ENCODE measurements at regions not wholly inside any gene's neighbourhood (a gene's known extent, or its start where the extent isn't known, plus 50 kb on each side); places are given as distances from the start of the nearest gene placed in this dataset.

GRCh38 chr6:23584134-23584763 lies 541.8 kb upstream of the NRSN1 start:
- DNase-seq (ENCODE audit: low spot score), result no peak

- no peak for DNase-seq (ENCODE audit: low spot score)
Measured at GRCh38 chr6:23587582-23587981, 538.4 kb upstream of the NRSN1 start.

- no peak for DNase-seq (ENCODE audit: low spot score)
Measured at GRCh38 chr6:23589811-23590210, 536.2 kb upstream of the NRSN1 start.

GRCh38 chr6:23590498-23591126 lies 535.4 kb upstream of the NRSN1 start:
- DNase-seq (ENCODE audit: low spot score), result no peak

- no peak for DNase-seq (ENCODE audit: low spot score)
Measured at GRCh38 chr6:23591761-23592160, 534.3 kb upstream of the NRSN1 start.

- DNase-seq (ENCODE audit: low spot score), result no peak
Measured at GRCh38 chr6:23600118-23600517, 525.9 kb upstream of the NRSN1 start.

- DNase-seq (ENCODE audit: low spot score), result no peak
Measured at GRCh38 chr6:23601811-23602345, 524.1 kb upstream of the NRSN1 start.

- no peak for DNase-seq (ENCODE audit: low spot score)
Measured at GRCh38 chr6:23608931-23609435, 517.0 kb upstream of the NRSN1 start.

- DNase-seq (ENCODE audit: low spot score), result no peak
Measured at GRCh38 chr6:23611776-23612381, 514.1 kb upstream of the NRSN1 start.

GRCh38 chr6:23618366-23618765 lies 507.6 kb upstream of the NRSN1 start:
- DNase-seq (ENCODE audit: low spot score), result no peak

GRCh38 chr6:23620911-23621401 lies 505.1 kb upstream of the NRSN1 start:
- no peak for DNase-seq (ENCODE audit: low spot score)

GRCh38 chr6:23630726-23631635 lies 495.0 kb upstream of the NRSN1 start:
- DNase-seq (ENCODE audit: low spot score), result no peak

- DNase-seq (ENCODE audit: low spot score), result no peak
Measured at GRCh38 chr6:23633996-23634395, 492.0 kb upstream of the NRSN1 start.

- no peak for DNase-seq (ENCODE audit: low spot score)
Measured at GRCh38 chr6:23635150-23635549, 490.9 kb upstream of the NRSN1 start.

GRCh38 chr6:23637296-23637695 lies 488.7 kb upstream of the NRSN1 start:
- DNase-seq (ENCODE audit: low spot score), result no peak

- no peak for DNase-seq (ENCODE audit: low spot score)
Measured at GRCh38 chr6:23642849-23643248, 483.2 kb upstream of the NRSN1 start.

- no peak for DNase-seq (ENCODE audit: low spot score)
Measured at GRCh38 chr6:23647045-23647444, 479.0 kb upstream of the NRSN1 start.

GRCh38 chr6:23650676-23651075 lies 475.3 kb upstream of the NRSN1 start:
- DNase-seq (ENCODE audit: low spot score), result no peak

GRCh38 chr6:23654745-23655144 lies 471.3 kb upstream of the NRSN1 start:
- no peak for DNase-seq (ENCODE audit: low spot score)

- DNase-seq (ENCODE audit: low spot score), result no peak
Measured at GRCh38 chr6:23655525-23655924, 470.5 kb upstream of the NRSN1 start.

GRCh38 chr6:23656255-23657194 lies 469.5 kb upstream of the NRSN1 start:
- DNase-seq (ENCODE audit: low spot score), result no peak
